Sigmoid colon (tissue), 6 donors: ENCODE measurements at regions not wholly inside any gene's neighbourhood (a gene's known extent, or its start where the extent isn't known, plus 50 kb on each side); places are given as distances from the start of the nearest gene placed in this dataset.
A peak's percentile ranks its signal among the peaks of the same experiment; 100 is the strongest.

Experiments
- DNase-seq: peaks from one replicate; pipeline ENCODE4 v3.0.0-alpha.2; 2019
- H3K27ac ChIP-seq, 4 donors: fragments of 200-600 bp; sonication (generic); one replicate each; pipeline ENCODE4 v1.5.1; 2016 to 2019; ENCODE audit warnings: mild to moderate bottlenecking in 1 of 4
- H3K27me3 ChIP-seq, 3 donors: fragments of 200-600 bp; sonication (generic); one replicate each; pipeline ENCODE4 v1.5.1; 2019; ENCODE audit warnings: mild to moderate bottlenecking in 1 of 3
- H3K36me3 ChIP-seq, 4 donors: fragments of 200-600 bp; sonication (generic); one replicate each; pipeline ENCODE4 v1.5.1; 2016 to 2019
- H3K4me1 ChIP-seq, 4 donors: fragments of 200-600 bp; sonication (generic); one replicate each; pipeline ENCODE4 v1.5.1; 2017 to 2019
- H3K4me3 ChIP-seq, 4 donors: fragments of 200-600 bp; sonication (generic); one replicate each; pipeline ENCODE4 v1.5.1; 2017 to 2019; ENCODE audit warnings: mild to moderate bottlenecking in 2 of 4, moderate library complexity in 1 of 4
- H3K9me3 ChIP-seq, 4 donors: fragments of 200-600 bp in 3 of 4; sonication (generic) in 3 of 4; one replicate each; pipeline versions ENCODE4 v1.5.1 to v1.6.1; 2013 to 2019
- CTCF ChIP-seq, 4 experiments: fragments of 450-650 bp in 3 of 4; fragments of 200-600 bp in 1 of 4; IDR thresholded peaks; one replicate each; pipeline ENCODE4 v1.5.1; 2016 to 2019; ENCODE audit warnings: antibody characterized with exemption in 4 of 4, mild to moderate bottlenecking in 3 of 4, moderate library complexity in 2 of 4
- EP300 ChIP-seq, 4 donors: sonication (generic); formaldehyde crosslinking; IDR thresholded peaks; one replicate each; pipeline ENCODE4 v1.6.1; 2017; ENCODE audit warnings: antibody characterized with exemption in 4 of 4
- POLR2A ChIP-seq, 2 donors: fragments of 450-650 bp; IDR thresholded peaks; one replicate each; pipeline ENCODE4 v1.6.1; 2016; ENCODE audit warnings: antibody characterized with exemption in 2 of 2, mild to moderate bottlenecking in 2 of 2, moderate library complexity in 2 of 2
- POLR2AphosphoS5 ChIP-seq, 4 donors: sonication (generic); formaldehyde crosslinking; IDR thresholded peaks; one replicate each; pipeline ENCODE4 v1.6.1; 2017; ENCODE audit warnings: antibody characterized with exemption in 4 of 4
- WGBS, 2 donors: extraction: QIAGEN DNeasy Blood & Tissue Kit; methylation state at CpG; one replicate each; pipeline ENCODE4 v1.1.7; 2013; 5-methylcytosine and 5-hydroxymethylcytosine counted together
- intact Hi-C: fragments of 100-400 bp; cut with DNase I; formaldehyde crosslinking; loops from one replicate; pipeline ENCODE4 v1.15.1; 2023
- donor health status: healthy with polysubstance abuse.
- donor health status: healthy.

DNA sequence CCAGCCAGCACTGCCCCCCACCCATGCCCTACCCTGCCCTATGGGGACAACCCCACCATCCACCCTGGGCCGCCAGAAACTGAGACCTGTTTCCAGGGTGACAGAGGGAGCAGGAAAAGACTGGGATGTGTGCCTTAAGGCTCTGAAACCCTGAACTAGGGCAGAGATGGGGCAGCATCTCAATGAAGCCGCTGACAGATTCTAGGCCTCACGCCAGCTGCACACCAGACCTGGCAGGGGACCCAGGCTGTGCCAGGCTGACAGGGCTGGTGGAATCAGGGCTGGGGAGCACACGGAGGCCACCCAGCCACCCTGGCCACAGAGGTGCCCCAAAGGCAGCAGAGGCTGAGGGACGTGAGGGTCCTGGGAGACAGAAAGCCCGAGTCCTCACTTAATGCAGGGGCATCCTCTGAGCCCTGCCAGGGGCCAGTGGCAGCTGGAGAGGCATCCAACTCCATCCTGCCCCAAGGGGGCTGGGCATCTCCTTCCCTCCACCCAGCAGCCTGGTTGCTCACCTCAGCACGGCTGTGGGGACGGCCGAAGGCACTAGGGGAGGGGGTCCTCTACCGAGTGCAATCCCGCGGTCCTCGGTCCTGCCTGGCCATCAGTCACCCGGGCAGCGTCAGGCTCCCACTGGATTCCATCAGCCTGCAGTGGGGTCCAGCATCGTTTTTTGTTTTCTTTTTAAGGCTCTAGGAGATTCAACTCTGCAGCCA, 169.2 kb downstream of the ZFP36L2 start:
- Histone ChIP-seq H3K27ac (no peak overlapping the region), H3K4me3 (no peak overlapping the region), H3K9me3 (no peaks in the 10 kb centered on the region), H3K4me1 (peaks cover 0 to 23% (median 14%) of the 10 kb centered on the region in 4 donors), H3K27me3 (no peaks in the 10 kb centered on the region), H3K36me3 (no peaks in the 10 kb centered on the region)
- intact Hi-C loops: no loop called here
- 84 to 92% methylated on average over 16 of the region's 16 CpGs for WGBS, 2 donors
- TF ChIP-seq POLR2AphosphoS5 (IDR thresholded peaks at IDR 0.05): peak in 1 of 4 donors; percentile 12
- no peak for TF ChIP-seq POLR2A (IDR thresholded peaks at IDR 0.05)
- DNase-seq: peak; percentile 78

- intact Hi-C loops: no loop called here
- Histone ChIP-seq H3K27me3 (no peaks in the 10 kb centered on the region), H3K4me1 (peaks cover 0 to 23% (median 14%) of the 10 kb centered on the region in 4 donors), H3K4me3 (no peak overlapping the region), H3K36me3 (no peaks in the 10 kb centered on the region), H3K27ac (no peak overlapping the region), H3K9me3 (no peaks in the 10 kb centered on the region)
- 65 to 79% methylated on average over 3 of the region's 3 CpGs for WGBS, 2 donors
- DNase-seq: peak; percentile 53
- TF ChIP-seq EP300 (IDR thresholded peaks at IDR 0.05): no peak
- TF ChIP-seq POLR2AphosphoS5 (IDR thresholded peaks at IDR 0.05): no peak
- TF ChIP-seq CTCF (IDR thresholded peaks at IDR 0.05): no peak
- no peak for TF ChIP-seq POLR2A (IDR thresholded peaks at IDR 0.05)
These were observed 170.4 kb downstream of the ZFP36L2 start for GRCh38 chr2:43055985-43056384.

GRCh38 chr2:43055086-43055912, 171.1 kb downstream of the ZFP36L2 start:
- H3K4me1 ChIP-seq: peaks cover 0 to 23% (median 14%) of the 10 kb centered on the region in 4 donors
- WGBS, 2 donors: 86 to 91% methylated on average over 16 of the region's 16 CpGs

DNA sequence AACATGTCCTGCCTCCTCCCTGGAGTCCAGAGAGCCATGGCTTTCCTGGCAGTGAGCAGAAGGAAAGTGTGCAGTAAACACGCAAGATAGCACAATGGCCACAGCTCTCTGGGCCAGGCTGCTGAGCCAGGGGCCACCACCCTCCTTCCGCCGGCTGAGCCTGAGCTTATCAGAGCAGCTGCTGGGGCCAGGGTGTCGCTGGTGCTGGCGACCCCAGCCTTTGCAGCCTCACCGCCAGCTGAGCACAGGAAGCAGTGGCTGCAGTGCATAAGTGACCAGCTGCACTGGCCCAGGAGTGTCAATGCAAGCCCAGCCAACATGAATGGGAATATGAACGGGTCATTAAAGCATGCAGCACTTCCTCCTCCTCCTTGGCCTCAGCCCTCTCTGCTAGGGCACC, 172.0 kb downstream of the ZFP36L2 start:
- 72 to 73% methylated on average over 7 of the region's 7 CpGs for WGBS, 2 donors
- Histone ChIP-seq H3K9me3 (no peaks in the 10 kb centered on the region), H3K36me3 (no peaks in the 10 kb centered on the region), H3K4me1 (peaks cover 0 to 18% (median 8%) of the 10 kb centered on the region in 4 donors), H3K27me3 (no peaks in the 10 kb centered on the region), H3K4me3 (no peak overlapping the region), H3K27ac (no peak overlapping the region)
- intact Hi-C loops: no loop called here
- no peak for TF ChIP-seq CTCF (IDR thresholded peaks at IDR 0.05)
- no peak for TF ChIP-seq POLR2AphosphoS5 (IDR thresholded peaks at IDR 0.05)
- TF ChIP-seq EP300 (IDR thresholded peaks at IDR 0.05): no peak
- TF ChIP-seq POLR2A (IDR thresholded peaks at IDR 0.05): no peak
- DNase-seq: peak; percentile 60

More at GRCh38 chr2:43055086-43055912, 171.1 kb downstream of the ZFP36L2 start:
- no peaks in the 10 kb centered on the region for H3K9me3 ChIP-seq
- H3K27ac ChIP-seq: no peak overlapping the region
- TF ChIP-seq POLR2A (IDR thresholded peaks at IDR 0.05) (no peak), EP300 (IDR thresholded peaks at IDR 0.05) (no peak), POLR2AphosphoS5 (IDR thresholded peaks at IDR 0.05) (no peak), CTCF (IDR thresholded peaks at IDR 0.05) (no peak)
- H3K36me3 ChIP-seq: no peaks in the 10 kb centered on the region
- peak; percentile 54 for DNase-seq
- H3K4me3 ChIP-seq: no peak overlapping the region
- intact Hi-C loops: no loop called here
- no peaks in the 10 kb centered on the region for H3K27me3 ChIP-seq

DNA sequence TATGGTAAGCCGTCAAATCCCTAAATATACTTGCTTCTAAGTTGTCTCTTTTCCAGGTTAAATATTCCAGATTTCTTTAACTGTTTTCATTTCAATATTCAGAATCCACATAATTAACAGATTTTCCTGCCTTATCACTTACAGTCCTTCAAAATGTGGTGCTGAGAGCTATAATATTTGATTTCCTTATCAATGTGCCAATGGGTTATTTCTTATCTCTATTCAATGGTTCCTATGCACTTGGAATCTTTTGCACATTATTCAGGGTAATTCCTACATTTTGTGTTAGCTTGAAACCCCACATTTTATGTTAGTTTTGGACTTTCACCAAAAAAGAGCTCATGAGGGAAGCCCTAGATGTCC, 173.5 kb downstream of the ZFP36L2 start:
- no peak overlapping the region for H3K4me3 ChIP-seq
- intact Hi-C loops: no loop called here
- peaks cover 0 to 10% (median 3%) of the 10 kb centered on the region in 4 donors for H3K4me1 ChIP-seq
- no peaks in the 10 kb centered on the region for H3K9me3 ChIP-seq
- 95 to 96% methylated on average over 1 of the region's 1 CpG for WGBS, 2 donors
- no peaks in the 10 kb centered on the region for H3K36me3 ChIP-seq
- TF ChIP-seq POLR2A (IDR thresholded peaks at IDR 0.05) (no peak), EP300 (IDR thresholded peaks at IDR 0.05) (no peak), POLR2AphosphoS5 (IDR thresholded peaks at IDR 0.05) (no peak), CTCF (IDR thresholded peaks at IDR 0.05) (no peak)
- DNase-seq: no peak
- H3K27ac ChIP-seq: no peak overlapping the region
- no peaks in the 10 kb centered on the region for H3K27me3 ChIP-seq
